GM21825 (cell line): ENCODE measurements at regions not wholly inside any gene's neighbourhood (a gene's known extent, or its start where the extent isn't known, plus 50 kb on each side); places are given as distances from the start of the nearest gene placed in this dataset.
"Not testable (repeated sequence)": the region's sequence is repeated elsewhere in the genome, so short reads cannot be mapped to it uniquely, and the experiment has no call there.

Experiments used
- ATAC-seq: cut with Tn5 transposase; IDR thresholded peaks from one replicate; pipeline ENCODE4 v1.9.1; 2021; ENCODE audit warnings: mild to moderate bottlenecking, moderate library complexity; ENCODE audit not compliant: unreplicated experiment

GRCh38 chr3:88775026-88775690 is 332.3 kb upstream of the EPHA3 start:
- ATAC-seq: no peak

- ATAC-seq: no peak
These were observed 327.9 kb upstream of the EPHA3 start for GRCh38 chr3:88779482-88779881.

GRCh38 chr3:88784925-88785324 is 322.5 kb upstream of the EPHA3 start:
- no peak for ATAC-seq

- ATAC-seq: no peak
These were observed 321.6 kb upstream of the EPHA3 start for GRCh38 chr3:88785841-88786240.

- no peak for ATAC-seq
These were observed 311.9 kb upstream of the EPHA3 start for GRCh38 chr3:88795503-88795902.

DNA sequence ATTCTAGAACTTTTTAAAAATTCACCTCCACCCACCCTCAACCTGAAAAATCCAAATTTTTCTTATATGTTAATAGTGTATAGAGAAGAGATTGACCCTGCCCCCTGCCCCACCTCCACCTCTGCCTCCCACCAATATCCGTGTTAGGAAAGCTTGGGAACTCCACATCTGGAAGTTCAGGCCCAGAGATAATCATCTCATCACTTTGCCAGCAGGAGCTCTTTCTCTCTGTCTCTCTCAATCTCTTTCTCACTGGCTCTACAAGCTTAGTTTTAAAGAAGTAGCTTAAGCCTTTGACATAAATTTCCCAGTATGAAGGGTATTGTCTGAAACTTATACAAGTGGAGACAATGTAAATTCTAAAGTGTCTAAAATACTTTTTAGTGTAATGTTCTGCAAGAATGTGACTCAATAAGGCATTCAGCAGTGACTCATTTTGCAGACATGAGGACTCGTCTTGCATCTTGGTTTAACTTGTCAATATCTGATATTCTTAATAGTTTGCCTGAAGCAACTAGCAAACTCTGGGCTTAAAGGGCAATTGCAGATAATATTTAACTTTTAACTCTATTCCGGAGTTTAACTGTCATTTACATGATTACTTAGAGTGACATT is 299.8 kb upstream of the EPHA3 start:
- ATAC-seq: no peak

GRCh38 chr3:88809993-88810392 is 297.4 kb upstream of the EPHA3 start:
- ATAC-seq: no peak

- ATAC-seq: no peak
These were observed 297.0 kb upstream of the EPHA3 start for GRCh38 chr3:88810455-88810854.

DNA sequence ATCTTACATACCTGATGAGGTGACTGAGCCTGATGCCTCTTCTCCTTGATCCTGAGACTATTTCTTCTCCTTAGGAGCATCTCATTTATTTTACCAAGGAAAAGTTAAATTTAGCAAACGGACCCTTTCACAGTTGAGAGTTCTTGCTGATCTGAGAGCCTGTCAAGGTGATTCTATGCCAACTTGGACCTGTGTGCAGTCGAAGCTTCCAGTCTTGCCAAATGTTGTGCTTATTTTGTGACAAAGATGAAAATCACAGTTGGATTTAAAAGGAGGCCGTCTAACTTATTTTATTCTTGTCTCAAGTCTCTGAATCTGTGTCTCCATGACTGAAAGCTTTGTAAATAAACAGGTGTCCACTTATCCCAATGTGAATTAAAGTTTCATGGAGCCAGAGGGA is 296.3 kb upstream of the EPHA3 start:
- ATAC-seq: no peak

DNA sequence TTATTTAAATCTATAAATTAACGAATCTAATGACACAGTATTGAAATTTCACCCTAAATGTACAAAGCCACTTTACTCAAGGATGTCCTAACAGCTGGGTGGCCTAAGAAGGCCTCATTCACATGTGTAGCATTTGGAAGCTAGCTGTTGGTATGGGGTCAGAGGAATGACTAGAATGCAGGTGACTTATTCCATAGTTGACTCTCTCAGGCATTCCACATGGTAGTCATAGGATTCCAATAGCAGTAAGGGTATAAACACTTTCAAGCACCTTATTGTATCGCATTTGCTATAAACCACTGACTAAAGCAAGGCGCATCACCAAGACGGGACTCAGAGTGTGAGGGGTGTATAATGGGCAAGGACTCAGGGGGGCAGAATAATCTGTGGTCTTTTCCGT is 294.8 kb upstream of the EPHA3 start:
- ATAC-seq: no peak

DNA sequence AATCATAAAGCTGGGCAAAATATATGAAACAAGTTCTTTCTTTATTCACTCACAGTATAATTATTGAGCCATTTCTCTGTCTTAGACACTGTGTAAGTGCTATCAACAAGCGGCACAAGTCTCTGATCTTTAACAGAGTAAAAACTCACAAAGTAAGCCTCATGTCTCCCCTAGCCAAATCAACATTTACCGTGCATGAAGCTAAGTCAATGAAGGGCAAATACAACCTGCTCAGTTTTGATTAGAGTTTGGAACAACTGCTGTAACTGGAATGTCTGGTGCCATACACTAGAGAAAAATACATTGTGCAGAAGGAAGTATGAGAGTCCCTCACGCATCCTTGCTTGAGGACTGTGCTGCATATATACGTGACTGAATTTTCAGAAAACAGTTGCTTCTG is 291.0 kb upstream of the EPHA3 start:
- no peak for ATAC-seq

GRCh38 chr3:88824666-88825564 is 282.5 kb upstream of the EPHA3 start:
- ATAC-seq: no peak

DNA sequence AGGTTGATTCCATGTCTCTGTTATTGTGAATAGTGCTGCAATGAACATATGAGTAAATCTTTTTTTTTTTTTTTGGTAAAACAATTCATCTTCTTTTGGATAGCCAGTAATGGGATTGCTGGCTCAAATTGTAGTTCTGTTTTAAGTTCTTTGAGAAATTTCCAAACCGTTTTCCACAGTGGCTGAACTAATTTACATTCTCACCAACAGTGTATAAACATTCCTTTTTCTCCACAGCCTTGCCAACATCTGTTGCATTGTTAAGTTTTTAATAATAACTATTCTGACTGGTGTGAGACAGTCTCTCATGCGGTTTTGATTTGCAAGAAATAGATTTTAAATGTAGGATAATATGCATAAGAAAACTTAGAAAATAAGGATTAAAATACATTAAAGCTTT is 279.0 kb upstream of the EPHA3 start:
- ATAC-seq: no peak

- ATAC-seq: no peak
These were observed 254.8 kb upstream of the EPHA3 start for GRCh38 chr3:88852606-88853005.

- no peak for ATAC-seq
These were observed 244.2 kb upstream of the EPHA3 start for GRCh38 chr3:88863196-88863595.

DNA sequence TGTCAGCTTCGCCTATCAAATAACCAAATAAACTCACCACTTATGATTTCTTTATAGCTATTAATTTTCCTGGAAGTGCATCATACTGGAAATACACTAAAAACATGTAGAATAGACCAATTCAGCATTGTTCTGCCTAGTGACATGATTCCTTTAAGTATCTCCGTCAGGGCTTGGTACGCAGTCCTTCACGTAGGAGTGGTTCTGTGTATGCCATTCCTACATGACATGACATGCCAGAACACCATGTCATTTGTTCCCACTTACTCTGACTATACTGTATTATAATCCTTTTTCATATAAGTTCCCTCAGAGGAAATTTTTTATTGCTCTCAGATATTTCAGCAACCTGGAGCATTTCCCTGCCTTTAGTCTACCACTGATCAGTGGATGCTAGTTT is 230.7 kb upstream of the EPHA3 start:
- no peak for ATAC-seq

- no peak for ATAC-seq
These were observed 227.5 kb upstream of the EPHA3 start for GRCh38 chr3:88879905-88880304.

DNA sequence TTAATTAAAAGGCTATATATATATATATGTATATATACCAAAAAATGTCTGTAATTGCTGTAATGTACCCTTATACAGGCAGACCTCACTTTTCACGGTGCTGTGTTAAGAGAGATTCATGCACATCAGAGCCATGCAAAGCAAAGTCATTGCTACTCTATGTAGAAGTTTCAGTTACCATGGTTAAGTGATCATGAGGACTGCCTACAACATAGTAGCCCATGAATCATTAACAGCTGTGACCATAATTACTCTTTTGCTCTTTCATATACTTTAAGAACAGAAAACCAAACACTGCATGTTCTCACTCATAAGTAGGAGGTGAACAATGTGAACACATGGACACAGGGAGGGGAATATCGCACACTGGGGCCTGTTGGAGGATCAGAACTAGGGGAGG is 225.3 kb upstream of the EPHA3 start:
- peak; percentile 98 for ATAC-seq

GRCh38 chr3:88886624-88887023 is 220.8 kb upstream of the EPHA3 start:
- not testable (repeated sequence) for ATAC-seq

- no peak for ATAC-seq
These were observed 211.4 kb upstream of the EPHA3 start for GRCh38 chr3:88896026-88896425.

- no peak for ATAC-seq
These were observed 195.0 kb upstream of the EPHA3 start for GRCh38 chr3:88912294-88912877.

DNA sequence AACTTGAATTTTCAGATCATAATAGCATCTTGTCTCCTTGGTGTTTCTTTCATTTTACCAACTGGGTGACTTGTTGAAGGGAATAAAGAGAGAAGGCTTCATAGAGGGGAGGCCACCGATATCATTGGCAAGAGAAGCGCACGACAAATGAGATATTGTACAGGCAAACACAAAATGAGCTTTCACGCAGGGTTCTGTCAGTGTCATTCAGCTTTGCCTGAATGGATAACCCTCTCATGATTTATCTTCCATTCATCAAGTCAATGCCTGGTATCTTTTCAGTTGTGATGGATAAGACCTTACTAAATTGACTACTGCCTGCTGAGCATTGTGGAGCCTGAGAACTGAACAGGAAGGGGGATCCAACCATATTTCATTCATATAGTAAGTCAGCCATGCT is 188.6 kb upstream of the EPHA3 start:
- no peak for ATAC-seq
